Suprapubic skin (tissue), 4 donors: ENCODE measurements at regions not wholly inside any gene's neighbourhood (a gene's known extent, or its start where the extent isn't known, plus 50 kb on each side); places are given as distances from the start of the nearest gene placed in this dataset.

Experiments
- CTCF ChIP-seq, 2 donors: fragments of 200-600 bp in 1 of 2; fragments of 450-650 bp in 1 of 2; sonication (generic) in 1 of 2; IDR thresholded peaks; one replicate each; pipeline ENCODE4 v1.5.1; 2016 to 2019; ENCODE audit warnings: antibody characterized with exemption in 2 of 2, mild to moderate bottlenecking in 1 of 2, moderate library complexity in 1 of 2
- EP300 ChIP-seq: sonication (generic); formaldehyde crosslinking; IDR thresholded peaks from one replicate; pipeline ENCODE4 v1.6.1; 2017; ENCODE audit warnings: antibody characterized with exemption
- POLR2A ChIP-seq, 2 donors: fragments of 450-650 bp; IDR thresholded peaks; one replicate each; pipeline ENCODE4 v1.6.1; 2017; ENCODE audit warnings: antibody characterized with exemption in 2 of 2, mild to moderate bottlenecking in 2 of 2, moderate library complexity in 2 of 2
- POLR2AphosphoS5 ChIP-seq, 3 donors: sonication (generic); formaldehyde crosslinking; IDR thresholded peaks; one replicate each; pipeline ENCODE4 v1.6.1; 2017; ENCODE audit warnings: antibody characterized with exemption in 3 of 3

DNA sequence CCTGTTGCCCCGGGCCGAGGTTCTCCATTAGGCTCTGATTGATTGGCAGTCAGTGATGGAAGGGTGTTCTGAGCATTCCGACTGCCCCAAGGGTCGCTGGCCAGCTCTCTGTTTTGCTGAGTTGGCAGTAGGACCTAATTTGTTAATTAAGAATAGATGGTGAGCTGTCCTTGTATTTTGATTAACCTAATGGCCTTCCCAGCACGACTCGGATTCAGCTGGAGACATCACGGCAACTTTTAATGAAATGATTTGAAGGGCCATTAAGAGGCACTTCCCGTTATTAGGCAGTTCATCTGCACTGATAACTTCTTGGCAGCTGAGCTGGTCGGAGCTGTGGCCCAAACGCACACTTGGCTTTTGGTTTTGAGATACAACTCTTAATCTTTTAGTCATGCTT lies 74.2 kb downstream of the HAPSTR1 start:
- TF ChIP-seq CTCF (IDR thresholded peaks at IDR 0.05) (no peak), POLR2A (IDR thresholded peaks at IDR 0.05) (no peak), POLR2AphosphoS5 (IDR thresholded peaks at IDR 0.05) (no peak), EP300 (no peak)
